ENCODE measurements at regions not wholly inside any gene's neighbourhood (a gene's known extent, or its start where the extent isn't known, plus 50 kb on each side); places are given as distances from the start of the nearest gene placed in this dataset.
"Not testable (repeated sequence)": the region's sequence is repeated elsewhere in the genome, so short reads cannot be mapped to it uniquely, and the experiment has no call there.

DNA sequence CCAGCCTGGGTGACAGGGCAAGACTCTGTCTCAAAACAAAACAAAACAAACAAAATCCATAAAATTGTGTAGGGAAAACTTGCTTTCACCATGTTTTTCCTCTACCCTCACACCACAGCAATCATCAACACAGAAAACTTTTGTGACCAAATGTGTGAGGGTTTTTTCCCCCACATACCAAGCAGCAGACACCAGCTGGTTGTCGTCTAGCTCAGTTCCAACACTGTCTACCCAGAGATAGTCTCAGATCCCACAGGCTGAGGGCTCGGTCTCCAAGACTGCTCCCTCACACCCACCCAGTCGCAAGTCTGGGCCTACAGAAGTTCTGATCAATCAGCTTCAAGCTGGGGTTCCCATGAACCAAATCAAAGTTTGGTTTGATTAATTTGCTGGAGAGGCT is 322.4 kb upstream of the MAGI2 start:
- no peak for DNase-seq

DNA sequence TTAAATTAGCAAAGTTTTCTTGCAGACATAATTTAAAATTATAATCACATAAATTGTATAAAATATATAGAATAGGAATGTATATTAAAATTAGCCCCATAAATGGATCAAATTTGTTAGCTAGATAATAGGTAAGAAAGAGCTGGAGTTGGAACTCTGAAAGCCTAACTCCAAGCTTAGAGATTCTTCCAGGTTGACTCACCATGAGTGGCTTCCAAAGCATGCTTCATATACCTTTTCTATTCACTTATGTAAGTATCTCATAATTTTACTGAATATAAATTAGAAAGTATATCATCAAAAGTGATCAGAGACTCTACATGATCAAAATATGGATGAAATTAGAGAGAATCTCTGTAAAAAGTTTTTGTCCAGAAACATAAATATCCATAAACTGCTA is 320.7 kb upstream of the MAGI2 start:
- DNase-seq, result no peak

DNA sequence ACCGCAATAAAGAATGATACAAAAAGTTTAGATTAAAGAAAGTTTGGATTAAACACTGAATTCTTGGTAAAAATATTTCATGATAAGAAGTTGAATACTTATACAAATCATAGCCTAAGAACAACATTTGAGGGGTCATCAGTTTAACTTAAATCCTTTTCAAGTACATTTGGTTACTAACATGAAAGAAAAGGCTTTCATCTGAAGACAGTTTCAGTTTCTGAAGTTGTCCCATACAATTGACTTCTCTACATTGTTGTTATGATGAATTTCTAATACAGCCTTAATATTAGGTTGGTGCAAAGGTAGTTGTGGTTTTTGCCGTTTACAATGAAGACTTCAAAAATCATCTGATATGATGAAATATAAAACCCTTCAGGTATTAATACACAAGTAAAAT is 317.5 kb upstream of the MAGI2 start:
- DNase-seq, result no peak

DNA sequence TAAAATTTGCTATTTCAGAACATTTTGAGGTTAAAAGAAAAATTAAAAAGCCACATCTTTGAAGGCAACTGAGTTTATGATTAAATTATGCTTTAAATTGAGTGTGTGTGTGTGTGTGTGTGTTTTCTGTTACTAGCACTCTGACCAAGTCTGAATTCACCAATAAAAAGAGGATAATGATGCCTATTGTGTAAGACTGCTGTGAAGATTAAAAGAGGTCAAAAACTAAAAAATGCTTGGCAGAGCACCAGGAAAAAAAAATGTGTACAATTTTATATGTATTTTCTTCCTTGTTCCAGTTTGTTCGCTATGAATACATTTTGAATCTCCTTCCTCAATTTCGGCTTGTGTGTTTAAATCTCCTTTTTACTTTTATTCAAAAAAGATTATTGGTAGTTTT is 316.6 kb upstream of the MAGI2 start:
- DNase-seq, result no peak

DNA sequence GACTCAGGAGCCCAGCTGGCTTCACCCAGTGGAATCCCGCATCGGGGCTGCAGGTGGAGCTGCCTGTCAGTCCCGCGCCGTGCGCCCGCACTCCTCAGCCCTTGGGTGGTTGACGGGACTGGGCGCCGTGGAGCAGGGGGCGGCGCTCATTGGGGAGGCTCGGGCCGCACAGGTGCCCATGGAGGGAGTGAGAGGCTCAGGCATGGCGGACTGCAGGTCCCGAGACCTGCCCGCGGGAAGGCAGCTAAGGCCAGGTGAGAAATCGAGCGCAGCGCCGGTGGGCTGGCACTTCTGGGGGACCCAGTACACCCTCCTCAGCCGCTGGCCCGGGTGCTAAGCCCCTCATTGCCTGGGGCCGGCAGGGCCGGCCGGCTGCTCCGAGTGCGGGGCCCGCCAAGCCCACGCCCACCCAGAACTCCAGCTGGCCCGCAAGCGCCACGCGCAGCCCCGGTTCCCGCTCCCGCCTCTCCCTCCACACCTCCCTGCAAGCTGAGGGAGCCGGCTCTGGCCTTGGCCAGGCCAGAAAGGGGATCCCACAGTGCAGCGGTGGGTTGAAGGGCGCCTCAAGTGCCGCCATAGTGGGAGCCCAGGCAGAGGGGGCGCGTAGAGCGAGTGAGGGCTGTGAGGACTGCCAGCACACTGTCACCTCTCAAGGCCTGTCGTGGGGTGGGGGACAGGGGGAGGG is 314.6 kb upstream of the MAGI2 start:
- DNase-seq, result not testable (repeated sequence)

DNA sequence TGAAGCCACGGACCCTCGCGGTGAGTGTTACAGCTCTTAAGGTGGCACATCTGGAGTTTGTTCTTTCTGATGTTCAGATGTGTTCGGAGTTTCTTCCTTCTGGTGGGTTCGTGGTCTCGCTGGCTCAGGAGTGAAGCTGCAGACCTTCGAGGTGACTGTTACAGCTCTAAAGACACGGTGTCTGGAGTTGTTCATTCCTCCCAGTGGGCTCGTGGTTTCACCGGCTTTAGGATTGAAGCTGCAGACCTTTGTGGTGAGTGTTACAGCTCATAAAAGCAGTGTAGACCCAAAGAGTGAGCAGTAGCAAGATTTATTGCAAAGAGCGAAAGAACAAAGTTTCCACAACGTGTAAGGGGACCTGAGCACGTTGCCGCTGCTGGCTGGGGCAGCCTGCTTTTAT is 313.7 kb upstream of the MAGI2 start:
- not testable (repeated sequence) for DNase-seq

DNA sequence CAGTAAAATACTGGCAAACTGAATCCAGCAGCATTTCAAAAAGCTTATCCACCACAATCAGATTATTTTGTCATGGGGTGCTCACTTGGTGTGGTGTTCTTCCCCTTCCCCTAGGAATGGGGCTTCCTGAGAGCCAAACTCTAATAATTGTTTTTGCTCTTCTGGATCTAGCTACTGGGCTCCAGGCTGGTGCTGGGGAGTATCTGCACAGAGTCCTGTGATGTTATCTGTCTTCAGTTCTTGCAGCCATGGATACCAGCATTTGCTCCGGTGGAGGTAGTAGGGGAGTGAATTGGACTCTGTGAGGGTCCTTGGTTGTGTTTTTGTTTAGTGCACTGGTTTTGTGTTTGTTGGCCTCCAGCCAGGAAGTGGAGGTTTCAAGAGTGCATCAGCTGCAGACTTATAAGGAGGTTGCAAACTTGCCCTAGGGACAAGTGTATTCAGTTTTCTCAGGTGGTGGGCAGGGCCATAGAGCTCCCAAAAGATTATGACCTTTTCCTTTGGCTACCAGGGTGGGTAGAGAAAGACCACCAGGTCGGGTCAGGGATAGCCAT is 308.5 kb upstream of the MAGI2 start:
- DNase-seq, result no peak

DNA sequence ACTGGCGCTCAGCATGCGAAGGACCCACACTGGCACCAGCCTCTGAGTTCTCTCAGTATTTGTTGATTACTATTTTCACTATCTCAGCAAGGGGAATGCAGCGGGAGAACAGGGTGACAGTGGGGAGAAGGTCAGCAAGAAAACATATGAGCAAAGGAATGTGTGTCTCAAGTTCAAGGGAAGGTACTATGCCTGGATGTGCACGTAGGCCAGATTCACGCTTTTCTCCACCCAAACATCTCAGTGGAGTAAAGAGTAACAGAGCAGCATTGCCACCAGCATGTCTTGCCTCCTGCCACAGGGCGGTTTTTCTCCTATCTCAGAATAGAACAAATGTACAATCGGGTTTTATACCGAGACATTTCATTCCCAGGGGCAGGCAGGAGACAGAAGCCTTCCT is 297.5 kb upstream of the MAGI2 start:
- DNase-seq, result not testable (repeated sequence)

DNA sequence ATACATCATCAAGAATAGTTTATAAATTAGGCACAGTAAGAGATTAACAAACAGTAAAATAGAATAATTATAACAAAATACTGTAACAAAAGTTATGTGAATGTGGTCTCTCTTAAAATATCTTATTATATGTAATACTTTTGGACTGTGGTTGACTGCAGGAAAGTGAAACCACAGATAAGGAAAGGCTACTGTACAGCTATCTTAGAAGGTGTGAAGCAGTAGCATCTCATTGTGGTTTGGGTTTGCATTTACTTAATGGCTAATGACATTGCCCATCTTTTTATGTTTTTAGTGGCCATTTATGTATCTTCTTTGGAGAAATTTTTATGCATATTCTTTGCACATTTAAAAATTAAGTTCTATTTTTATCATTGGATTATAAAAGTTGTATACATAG is 296.4 kb upstream of the MAGI2 start:
- DNase-seq, result no peak

DNA sequence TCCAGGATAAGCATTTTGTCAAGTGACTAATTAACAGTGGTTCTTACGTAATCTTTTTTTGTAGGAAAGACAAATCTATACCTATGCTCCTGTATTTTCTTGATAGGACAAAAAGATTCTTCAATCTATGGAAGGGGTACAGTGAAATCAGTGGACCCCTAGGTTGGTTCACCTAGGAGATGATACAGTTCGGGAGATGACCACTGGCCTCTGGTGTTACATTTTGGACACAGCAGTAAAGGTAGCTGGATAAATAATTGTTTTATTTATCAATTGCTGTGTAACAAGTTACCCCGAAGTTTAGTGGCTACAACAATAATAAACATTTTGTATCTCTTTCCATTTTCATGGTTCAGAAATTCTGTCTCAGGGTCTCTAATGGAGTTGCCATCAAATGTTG is 288.2 kb upstream of the MAGI2 start:
- no peak for DNase-seq

DNA sequence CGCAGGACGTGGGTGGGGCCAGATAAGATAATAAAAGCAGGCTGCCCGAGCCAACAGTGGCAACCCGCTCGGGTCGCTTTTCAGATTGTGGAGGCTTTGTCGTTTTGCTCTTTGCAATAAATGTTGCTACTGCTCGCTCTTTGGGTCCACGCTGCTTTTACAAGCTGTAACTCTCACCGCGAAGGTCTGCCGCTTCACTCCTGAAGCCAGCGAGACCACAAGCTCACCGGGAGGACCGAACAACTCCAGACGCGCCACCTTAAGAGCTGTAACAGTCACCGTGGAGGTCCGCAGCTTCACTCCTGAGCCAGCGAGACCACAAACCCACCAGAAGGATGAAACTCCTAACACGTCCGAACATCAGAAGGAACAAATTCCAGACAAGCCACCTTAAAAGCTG is 286.6 kb upstream of the MAGI2 start:
- DNase-seq, result no peak

DNA sequence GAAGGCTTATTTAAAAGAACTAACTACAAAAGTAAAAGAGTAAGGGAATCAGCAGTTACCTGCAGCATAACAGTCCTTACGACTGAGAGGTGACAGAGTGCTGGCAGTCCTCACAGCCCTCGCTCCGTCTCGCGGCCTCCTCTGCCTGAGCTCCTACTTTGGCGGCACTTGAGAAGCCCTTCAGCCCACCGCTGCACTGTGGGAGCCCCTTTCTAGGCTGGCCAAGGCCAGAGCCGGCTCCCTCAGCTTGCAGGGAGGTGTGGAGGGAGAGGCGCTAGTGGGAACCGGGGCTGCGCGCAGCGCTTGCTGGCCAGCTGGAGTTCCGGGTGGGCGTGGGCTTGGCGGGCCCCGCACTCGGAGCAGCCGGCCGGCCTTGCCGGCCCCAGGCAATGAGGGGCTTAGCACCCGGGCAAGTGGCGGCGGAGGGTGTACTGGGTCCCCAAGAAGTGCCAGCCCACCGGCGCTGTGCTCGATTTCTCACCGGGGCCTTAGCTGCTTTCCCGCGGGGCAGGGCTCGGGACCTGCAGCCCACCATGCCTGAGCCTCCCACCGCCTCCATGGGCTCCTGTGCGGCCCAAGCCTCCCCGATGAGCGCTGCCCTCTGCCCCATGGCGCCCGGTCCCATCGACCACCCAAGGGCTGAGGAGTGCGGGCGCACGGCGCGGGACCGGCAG is 285.7 kb upstream of the MAGI2 start:
- not testable (repeated sequence) for DNase-seq

DNA sequence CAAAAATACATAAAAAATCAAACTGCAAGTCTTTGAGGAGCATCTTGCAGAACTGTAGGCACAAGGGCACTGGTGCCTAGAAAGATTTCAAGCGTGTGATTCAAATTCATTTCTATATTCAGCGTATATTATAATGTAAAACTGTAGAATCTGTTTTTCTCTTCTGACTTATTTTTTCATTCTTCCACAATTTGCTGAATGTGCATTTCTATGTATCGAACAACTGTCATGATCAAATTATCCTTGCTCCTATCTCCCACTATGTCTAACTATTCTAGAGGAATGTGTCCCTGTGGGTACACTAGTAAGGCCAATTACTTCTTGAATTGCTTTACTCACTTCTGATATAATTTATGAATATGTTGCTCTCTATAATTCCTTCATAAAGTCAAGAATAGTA is 283.0 kb upstream of the MAGI2 start:
- no peak for DNase-seq

DNA sequence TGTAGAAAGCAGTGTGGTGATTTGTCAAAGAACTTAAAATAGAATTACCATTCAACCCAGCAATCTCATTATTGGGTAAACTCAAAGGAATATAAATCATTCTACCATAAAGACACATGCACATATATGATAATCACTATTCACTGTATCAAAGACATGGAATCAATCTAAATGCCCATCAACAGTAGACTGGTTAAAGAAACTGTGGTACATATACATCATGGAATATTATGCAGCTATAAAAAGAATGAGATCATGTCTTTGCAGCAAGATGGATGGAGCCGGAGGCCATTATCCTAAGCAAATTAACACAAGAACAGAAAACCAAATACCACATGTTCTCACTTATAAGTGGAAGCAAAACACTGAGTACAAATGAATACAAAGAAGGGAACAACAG is 281.5 kb upstream of the MAGI2 start:
- DNase-seq, result no peak

DNA sequence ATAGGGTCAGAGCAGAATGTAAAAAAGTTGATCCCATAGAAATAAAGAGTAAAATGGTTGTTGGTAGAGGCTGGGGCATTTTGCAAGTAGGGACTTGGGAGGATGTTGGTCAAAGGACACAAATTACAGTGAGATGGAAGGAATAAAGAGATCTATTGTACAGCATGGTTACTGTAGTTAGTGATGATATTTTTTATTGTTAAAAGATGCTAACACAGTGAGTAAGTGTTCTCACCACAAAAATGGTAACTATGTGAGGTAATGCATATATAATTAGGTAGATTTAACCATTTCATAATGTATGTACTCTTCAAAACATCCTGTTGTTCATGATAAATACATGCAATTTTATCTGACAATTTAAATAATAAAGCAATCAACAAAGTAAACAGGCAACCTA is 280.7 kb upstream of the MAGI2 start:
- DNase-seq, result no peak

DNA sequence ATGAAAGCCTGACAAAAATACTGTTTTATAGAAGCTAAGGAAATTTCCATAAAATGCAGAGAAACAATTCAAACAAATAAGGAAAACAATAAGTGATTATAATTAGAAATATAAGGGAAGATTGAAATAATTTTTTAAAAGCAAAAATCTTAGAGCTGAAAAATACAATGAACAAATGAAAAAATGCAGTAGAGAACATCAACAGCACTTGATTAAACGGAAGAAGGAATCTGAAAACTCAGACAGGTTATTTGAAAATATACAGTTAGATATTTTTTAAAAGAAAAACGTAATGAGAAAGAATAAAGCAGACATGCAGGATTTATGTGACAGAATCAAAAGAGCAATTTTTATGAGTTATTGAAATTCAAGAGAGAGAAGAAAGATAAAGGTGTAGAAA is 279.1 kb upstream of the MAGI2 start:
- no peak for DNase-seq

DNA sequence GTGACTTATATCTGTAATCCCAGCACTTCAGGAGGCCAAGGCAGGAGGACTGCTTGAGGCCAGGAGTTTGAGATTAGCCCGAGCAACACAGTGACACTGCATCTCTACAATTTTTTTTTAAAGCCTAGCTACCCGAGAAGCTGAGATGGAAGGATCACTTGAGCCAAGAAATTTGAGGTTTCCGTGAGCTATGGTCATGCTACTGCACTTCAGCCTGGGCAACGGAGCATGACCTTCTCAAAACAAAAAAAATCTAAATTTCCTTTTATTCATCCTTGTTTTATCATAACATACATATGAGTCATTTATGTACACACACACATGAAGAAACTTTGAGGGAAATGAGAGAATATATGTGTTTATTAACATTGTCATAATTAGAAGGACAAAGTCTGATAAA is 277.5 kb upstream of the MAGI2 start:
- DNase-seq, result no peak

DNA sequence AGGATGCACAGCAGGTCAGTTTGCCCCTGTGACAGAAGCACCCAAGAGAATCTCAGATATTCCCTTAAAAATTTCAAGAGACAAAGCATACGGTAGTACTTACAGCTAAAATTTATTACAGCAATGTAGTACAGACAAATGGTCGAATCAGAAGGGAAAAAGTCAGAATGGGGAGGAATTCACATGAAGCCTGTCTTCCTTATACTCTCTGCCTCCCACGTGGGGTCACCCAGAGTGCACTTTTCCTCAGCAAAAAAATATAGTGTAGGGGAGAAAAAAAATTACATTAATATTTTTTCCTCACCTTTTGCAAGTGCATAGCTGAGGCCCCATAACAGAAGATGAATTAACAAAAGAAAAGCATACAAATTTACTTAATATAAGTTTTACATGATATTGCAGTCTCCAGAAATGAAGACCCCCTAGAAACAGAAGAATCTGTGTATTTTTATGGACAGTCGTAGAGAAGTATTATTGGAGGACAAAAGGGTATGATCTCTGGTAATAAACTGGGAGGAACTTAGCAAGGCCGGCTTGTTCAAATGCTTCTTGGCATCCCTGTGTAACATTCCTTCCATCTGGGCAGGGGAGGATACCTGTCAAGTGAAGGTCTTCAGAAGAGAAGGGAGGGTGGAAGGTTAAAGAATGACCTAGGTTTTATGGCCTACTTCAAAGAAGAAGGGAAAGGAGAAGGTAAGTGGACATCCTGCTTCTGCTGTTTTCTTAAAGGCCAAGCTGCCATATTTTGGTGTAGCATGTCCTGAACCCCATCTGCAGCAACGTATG is 270.6 kb upstream of the MAGI2 start:
- DNase-seq, result no peak

DNA sequence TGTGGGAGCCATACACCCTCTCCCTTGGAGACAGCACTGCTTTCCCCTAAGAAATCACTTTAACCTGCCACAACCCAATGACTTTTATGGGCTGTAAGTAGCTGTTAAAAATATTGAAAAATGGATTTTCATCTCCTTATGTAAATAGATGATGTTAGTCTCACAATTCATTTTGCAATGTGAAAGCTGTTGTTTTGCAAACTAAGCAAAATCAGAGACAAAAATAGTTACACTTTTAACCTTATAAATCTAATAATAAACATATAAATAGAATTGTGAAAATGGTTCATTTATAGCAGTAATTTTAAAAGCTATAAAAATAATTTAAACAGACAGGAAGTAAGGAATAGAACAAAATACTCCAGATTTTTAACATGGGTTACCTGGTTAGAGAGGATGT is 268.8 kb upstream of the MAGI2 start:
- no peak for DNase-seq

DNA sequence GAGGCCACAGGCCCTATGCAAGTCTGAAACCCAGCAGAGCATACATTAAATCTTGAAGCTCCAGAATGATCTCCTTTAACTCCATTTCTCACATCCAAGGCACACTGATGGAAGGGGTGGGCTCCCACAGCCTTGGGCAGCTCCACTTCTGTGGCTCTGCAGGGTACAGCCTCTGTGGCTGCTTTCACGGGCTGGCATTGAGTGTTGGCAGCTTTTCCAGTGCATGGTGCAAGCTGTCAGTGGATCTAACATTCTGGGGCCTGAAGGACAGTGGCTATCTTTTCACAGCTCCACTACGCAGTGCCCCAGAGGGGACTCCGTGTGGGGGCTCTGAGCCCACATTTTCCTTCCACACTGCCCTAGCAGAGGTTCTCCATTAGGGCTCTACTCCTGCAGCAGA is 265.7 kb upstream of the MAGI2 start:
- DNase-seq, result no peak

DNA sequence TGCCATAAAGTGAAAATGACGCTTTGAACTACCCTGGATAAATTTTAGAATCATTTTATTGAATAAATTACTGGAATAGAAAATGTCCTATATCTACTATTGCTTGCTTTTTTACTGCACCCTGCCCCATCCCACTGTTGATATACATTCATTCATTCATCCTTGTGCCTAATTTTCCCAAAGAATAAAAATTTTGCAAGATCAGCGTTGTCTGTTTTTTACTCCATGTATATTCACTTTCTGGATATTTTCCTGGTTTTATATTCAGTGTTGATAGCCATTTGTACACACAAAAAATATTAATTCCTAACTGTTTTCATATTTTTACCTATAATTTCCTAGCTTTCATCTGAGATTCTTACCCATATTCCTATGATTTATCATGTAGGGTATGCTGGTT is 262.9 kb upstream of the MAGI2 start:
- DNase-seq, result no peak

DNA sequence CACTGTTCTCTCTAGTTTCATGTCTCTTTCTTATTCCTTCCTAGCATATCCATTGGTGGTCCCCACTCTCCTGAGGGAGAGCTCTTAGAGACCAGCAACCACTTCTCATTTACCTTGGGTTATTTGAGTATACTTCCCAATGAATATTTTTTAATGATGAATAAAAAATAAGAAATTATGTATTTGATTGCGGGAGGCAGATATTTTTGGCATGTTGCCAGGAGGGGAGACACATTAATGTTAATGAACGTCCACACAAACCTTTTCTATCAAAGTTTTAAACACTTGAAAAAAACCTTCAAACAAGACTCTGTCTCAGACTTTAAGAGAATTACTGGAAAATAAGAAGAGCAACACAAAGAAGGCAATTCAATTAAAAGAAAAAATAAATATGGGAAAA is 260.6 kb upstream of the MAGI2 start:
- DNase-seq, result no peak

DNA sequence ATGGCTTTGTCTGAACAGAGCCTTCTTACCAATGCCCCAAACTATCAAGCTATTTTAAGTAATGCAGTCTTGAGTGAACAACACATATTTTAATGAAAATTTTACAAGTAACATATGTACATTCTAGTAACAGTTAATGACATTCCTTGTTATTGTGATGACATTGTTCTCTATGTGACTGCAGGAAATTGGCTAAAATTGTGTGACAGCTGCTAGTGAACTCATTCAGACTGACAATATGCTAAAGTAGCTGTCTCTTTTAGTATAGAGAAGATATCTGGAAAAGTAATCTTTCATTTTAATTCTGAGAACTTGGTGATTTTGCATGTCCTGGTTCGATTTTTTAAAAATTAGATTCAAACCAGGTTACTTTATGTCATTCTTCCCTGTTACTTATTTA is 259.8 kb upstream of the MAGI2 start:
- DNase-seq, result no peak

DNA sequence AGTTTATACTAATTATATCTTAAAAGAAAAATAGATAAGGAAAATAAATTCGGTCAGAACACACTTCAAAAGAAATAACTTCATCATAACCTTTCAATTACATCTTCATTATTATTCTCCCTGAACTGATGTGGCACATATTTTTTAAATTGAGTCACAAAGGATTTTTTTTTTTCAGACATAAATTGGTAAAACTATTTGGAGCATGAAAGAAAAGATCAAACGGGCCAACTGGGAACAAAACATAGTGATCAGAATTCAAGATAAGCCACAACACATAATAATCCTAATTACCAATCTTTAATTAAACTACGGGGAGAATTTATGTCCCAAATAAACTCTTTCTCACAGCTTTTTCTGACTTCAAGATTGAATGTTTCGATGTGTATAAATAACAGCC is 258.2 kb upstream of the MAGI2 start:
- DNase-seq, result no peak
